AG04449 (cell line): ENCODE measurements at regions not wholly inside any gene's neighbourhood (a gene's known extent, or its start where the extent isn't known, plus 50 kb on each side); places are given as distances from the start of the nearest gene placed in this dataset.

Experiments used
- CTCF ChIA-PET: fragments of 350-600 bp; formaldehyde crosslinking; extraction: SDS; loops from one replicate; lab custom pipeline; 2021; ENCODE audit warnings: antibody characterized with exemption; lab: Yijun Ruan, JAX
- POLR2A ChIA-PET: fragments of 400-600, 350-600 bp; formaldehyde crosslinking; extraction: SDS; loops from one replicate; lab custom pipeline; 2020; ENCODE audit warnings: antibody characterized with exemption, inconsistent platforms; lab: Yijun Ruan, JAX
- DNase-seq: peaks from one replicate; pipeline ENCODE4 v3.0.0-alpha.2; 2010; ENCODE audit warnings: low read depth, low spot score
- H3K4me3 ChIP-seq: 2 replicates; pipeline ENCODE4 v1.5.1; 2011; ENCODE audit warnings: low read depth, mild to moderate bottlenecking, control low read depth, low read length
- TF ChIP-seq, protein P1 (sequence below): IDR thresholded peaks from one replicate; pipeline ENCODE4 v1.5.1; 2011; ENCODE audit warnings: mild to moderate bottlenecking, moderate library complexity, low read length, control low read depth, inconsistent platforms; ENCODE audit not compliant: insufficient read depth; ENCODE audit errors: missing control alignments

DNA sequence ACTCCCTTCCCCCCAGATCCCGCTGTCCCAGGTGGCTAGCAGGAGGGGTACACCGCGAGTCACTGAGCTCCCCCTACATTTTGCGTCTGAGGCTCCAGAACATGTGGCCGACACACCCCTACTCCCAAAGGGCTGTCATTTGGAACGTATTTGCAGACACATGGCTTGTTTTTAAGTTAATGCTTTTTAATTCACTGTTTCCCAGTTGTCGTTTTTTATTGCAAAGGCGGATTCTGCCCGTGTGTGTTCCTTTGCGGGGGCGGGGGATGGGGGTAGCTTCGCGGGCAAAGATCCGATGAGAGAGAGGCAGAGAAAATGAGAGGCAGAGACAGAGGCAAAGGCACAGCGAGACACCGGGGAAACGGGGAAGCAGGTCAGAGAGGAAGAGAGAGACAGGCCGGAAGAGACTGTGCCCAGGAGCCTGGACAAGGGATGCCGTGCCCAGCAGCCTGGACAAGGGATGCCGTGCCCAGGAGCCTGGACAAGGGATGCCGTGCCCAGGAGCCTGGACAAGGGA lies 270.2 kb downstream of the FOXD2 start:
- no peak for DNase-seq
- TF ChIP-seq, protein P1, sequence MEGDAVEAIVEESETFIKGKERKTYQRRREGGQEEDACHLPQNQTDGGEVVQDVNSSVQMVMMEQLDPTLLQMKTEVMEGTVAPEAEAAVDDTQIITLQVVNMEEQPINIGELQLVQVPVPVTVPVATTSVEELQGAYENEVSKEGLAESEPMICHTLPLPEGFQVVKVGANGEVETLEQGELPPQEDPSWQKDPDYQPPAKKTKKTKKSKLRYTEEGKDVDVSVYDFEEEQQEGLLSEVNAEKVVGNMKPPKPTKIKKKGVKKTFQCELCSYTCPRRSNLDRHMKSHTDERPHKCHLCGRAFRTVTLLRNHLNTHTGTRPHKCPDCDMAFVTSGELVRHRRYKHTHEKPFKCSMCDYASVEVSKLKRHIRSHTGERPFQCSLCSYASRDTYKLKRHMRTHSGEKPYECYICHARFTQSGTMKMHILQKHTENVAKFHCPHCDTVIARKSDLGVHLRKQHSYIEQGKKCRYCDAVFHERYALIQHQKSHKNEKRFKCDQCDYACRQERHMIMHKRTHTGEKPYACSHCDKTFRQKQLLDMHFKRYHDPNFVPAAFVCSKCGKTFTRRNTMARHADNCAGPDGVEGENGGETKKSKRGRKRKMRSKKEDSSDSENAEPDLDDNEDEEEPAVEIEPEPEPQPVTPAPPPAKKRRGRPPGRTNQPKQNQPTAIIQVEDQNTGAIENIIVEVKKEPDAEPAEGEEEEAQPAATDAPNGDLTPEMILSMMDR = no peak
- H3K4me3 ChIP-seq = no peak overlapping the region
- POLR2A ChIA-PET = no interaction called here
- CTCF ChIA-PET = interaction anchor here (1.8 to 18.8 kb wide), 4 partner anchors 10 to 529 kb away, joined by 8 to 470 read pairs (median 14); partner anchors contain the start of gene FOXD2

DNA sequence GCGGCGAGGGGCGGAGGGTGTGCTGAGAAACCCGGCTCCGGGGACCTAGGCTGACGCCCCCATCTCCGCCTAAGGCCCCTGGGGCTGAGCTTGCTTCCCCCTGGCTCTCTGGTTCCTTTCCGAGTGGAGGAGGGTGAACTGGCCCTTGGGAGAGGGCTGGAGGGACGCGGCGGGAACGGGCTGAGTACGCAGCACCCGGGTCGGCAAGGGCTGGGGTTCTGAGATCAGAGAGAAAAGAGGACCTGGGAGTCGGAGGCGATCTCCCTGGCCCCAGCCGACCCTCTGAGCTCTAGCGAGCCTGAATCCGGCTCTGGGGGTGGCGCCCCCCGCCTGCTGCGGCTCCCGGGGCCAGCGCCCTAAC lies 270.8 kb downstream of the FOXD2 start:
- H3K4me3 ChIP-seq = no peak overlapping the region
- no peak for DNase-seq
- POLR2A ChIA-PET = no interaction called here
- CTCF ChIA-PET = interaction anchor here (0.7 to 18.8 kb wide), 10 partner anchors 9 to 529 kb away, joined by 3 to 470 read pairs (median 8); partner anchors contain the start of gene FOXD2
- TF ChIP-seq, protein P1 = no peak

DNA sequence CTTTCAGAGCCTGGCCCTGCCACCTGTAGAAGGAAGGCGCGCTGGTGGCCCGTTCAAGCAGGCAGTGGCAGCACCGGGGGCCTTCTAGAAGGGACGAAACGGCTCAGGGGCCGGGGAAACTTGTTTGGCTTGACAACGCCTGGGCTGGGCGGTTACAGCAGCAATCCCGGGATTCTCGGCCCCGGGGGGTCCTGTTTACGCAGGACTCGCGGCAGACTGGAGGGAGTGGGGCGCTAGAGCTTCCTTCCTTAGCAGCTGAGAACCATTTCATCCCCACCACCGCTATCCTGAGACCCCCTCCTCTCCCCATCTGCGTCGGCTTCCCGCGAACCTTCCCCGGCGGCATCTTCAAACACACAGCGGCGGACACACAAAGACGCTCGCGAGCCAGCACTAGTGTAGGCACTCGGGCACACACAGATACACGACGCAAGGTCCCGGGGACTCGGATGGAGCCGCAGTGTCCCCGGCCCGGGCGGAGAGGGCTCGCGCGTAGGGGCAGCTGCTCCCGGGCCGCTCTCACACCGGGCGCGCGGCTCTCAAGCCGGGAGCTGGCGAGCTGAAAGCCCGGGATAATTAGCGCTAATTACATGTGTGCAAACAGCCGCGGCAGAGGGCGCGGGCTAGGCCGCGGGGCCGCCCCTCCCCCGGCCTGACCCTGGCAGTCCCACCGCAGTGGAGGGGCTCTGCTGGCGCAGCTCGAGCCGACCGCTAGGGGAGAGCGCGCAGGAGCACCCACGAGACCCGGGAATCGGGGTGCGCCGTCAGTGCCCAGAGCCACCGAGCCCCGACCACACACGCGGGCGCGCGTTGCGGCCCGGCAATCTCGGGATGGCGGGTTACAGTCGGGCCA lies 271.4 kb downstream of the FOXD2 start:
- CTCF ChIA-PET = interaction anchor here (0.7 to 18.8 kb wide), 12 partner anchors 9 to 530 kb away, joined by 3 to 470 read pairs (median 8); partner anchors contain the start of gene FOXD2
- DNase-seq = no peak
- TF ChIP-seq, protein P1 = peak; percentile 34
- POLR2A ChIA-PET = no interaction called here
- H3K4me3 ChIP-seq = peak overlapping the region; percentile 9

DNA sequence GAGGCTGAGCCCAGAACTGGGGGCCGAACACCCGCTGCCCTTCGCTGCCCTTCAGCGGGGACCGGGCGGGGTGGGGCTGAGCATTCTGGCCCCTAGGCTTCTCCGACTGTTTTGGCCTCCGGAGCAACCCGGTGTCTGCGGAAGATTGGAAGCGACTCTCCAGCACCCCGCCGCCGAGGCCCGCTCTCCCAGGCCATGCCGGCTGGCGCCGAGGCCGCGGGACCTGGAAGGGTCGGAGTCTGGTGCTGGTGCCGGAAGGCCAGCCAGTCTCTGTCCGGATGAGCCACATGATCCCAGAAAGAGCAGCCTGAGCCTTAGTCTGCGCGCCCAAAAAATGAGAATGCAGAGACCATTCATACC lies 272.0 kb downstream of the FOXD2 start:
- ChIA-PET CTCF (interaction anchor here (0.7 to 18.8 kb wide), 30 partner anchors 8 to 530 kb away, joined by 3 to 470 read pairs (median 4); partner anchors contain the start of gene FOXD2), POLR2A (no interaction called here)
- H3K4me3 ChIP-seq = peak overlapping the region; percentile 9
- DNase-seq = no peak
- TF ChIP-seq, protein P1 = no peak

DNA sequence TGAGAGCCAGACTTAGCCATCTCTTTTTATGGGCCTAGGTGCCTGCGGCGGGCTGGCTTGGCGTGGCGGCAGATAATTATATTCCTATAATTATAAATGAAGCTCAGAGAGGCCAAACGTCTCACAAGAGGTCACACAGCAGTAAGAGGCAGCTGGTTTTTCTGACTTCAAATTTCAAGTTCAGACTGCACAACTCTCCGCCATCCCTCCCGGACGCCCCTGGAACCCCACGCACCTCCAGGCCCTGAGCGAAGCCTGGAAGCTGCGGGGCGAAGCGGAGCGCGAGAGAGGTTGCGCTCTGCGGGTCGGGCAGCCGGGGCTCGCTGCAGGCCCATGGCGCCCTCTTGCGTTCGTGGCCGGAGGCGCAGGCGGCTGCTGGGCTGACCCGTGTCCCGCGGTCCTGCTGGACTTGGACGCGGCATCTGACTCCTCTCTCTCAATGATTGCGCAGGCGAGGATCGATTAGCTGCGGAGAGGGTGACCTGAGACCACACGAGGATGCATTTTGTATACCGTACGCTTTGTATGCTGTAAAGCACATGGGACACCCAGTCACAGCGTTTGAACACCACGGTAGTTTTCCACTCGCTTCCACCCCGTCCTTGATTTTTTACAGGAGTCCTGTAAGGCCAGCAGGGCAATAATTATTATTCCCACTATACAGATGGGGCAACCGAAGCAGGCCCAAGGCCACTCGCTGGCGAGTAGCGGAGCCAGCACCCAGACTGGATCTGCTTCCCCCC lies 272.7 kb downstream of the FOXD2 start:
- DNase-seq = no peak
- H3K4me3 ChIP-seq = no peak overlapping the region
- CTCF ChIA-PET = interaction anchor here (0.7 to 18.8 kb wide), 31 partner anchors 9 to 535 kb away, joined by 3 to 470 read pairs (median 4); partner anchors contain the start of gene FOXD2
- TF ChIP-seq, protein P1 = peak; percentile 99
- POLR2A ChIA-PET = no interaction called here
